Neural cell (in vitro differentiated cells): ENCODE measurements at regions not wholly inside any gene's neighbourhood (a gene's known extent, or its start where the extent isn't known, plus 50 kb on each side); places are given as distances from the start of the nearest gene placed in this dataset.
"Not testable (repeated sequence)": the region's sequence is repeated elsewhere in the genome, so short reads cannot be mapped to it uniquely, and the experiment has no call there.

Experiments used
- CTCF ChIP-seq: fragments of 450-650 bp; IDR thresholded peaks from 2 replicates; pipeline ENCODE4 v1.5.1; 2014; ENCODE audit warnings: antibody characterized with exemption, mild to moderate bottlenecking, moderate library complexity; ENCODE audit not compliant: poor library complexity, severe bottlenecking
- EP300 ChIP-seq: fragments of 450-650 bp; conservative IDR thresholded peaks from 2 replicates; pipeline ENCODE4 v1.6.1; 2014; ENCODE audit warnings: antibody characterized with exemption, mild to moderate bottlenecking, moderate library complexity; ENCODE audit not compliant: poor library complexity, severe bottlenecking
- EZH2 ChIP-seq: fragments of 200-600, 300-800 bp; shearing (Covaris generic), sonication (generic); IDR thresholded peaks from 2 replicates; pipeline ENCODE4 v1.6.1; 2014; ENCODE audit warnings: antibody characterized with exemption, low read length, borderline replicate concordance, mild to moderate bottlenecking; ENCODE audit not compliant: insufficient read depth, poor library complexity, severe bottlenecking
- MXI1 ChIP-seq: fragments of 450-650 bp; conservative IDR thresholded peaks from 2 replicates; pipeline ENCODE4 v1.6.1; 2014; ENCODE audit warnings: antibody characterized with exemption, mild to moderate bottlenecking; ENCODE audit not compliant: poor library complexity, severe bottlenecking
- POLR2AphosphoS5 ChIP-seq: IDR thresholded peaks from 2 replicates; pipeline ENCODE4 v1.6.1; 2012
- RAD21 ChIP-seq: fragments of 450-650 bp; conservative IDR thresholded peaks from 2 replicates; pipeline ENCODE4 v1.6.1; 2014; ENCODE audit warnings: antibody characterized with exemption, mild to moderate bottlenecking, moderate library complexity
- REST ChIP-seq: IDR thresholded peaks from 2 replicates; pipeline ENCODE4 v1.6.1; 2012; ENCODE audit warnings: borderline replicate concordance
- SMC3 ChIP-seq: fragments of 450-650 bp; conservative IDR thresholded peaks from 2 replicates; pipeline ENCODE4 v1.6.1; 2014; ENCODE audit warnings: antibody characterized with exemption, mild to moderate bottlenecking, moderate library complexity; ENCODE audit not compliant: poor library complexity
- TAF1 ChIP-seq: IDR thresholded peaks from 2 replicates; pipeline ENCODE4 v1.6.1; 2012; ENCODE audit warnings: low read depth

- TF ChIP-seq EP300, CTCF, POLR2AphosphoS5, EZH2, SMC3, TAF1, MXI1, RAD21, REST: not testable (repeated sequence)
These were observed 104.4 kb downstream of the UNC93B1 start for GRCh38 chr11:67899462-67899861.
